Right atrium auricular region (tissue), 2 donors: ENCODE measurements at regions not wholly inside any gene's neighbourhood (a gene's known extent, or its start where the extent isn't known, plus 50 kb on each side); places are given as distances from the start of the nearest gene placed in this dataset.

Experiments used
- DNase-seq: peaks from one replicate; pipeline ENCODE4 v3.0.0-alpha.2; 2019; ENCODE audit warnings: low spot score
- H3K27ac ChIP-seq, 2 donors: fragments of 200-600 bp; sonication (generic); 1 replicate in 1 of 2; 2 replicates in 1 of 2; pipeline ENCODE4 v1.5.1; 2016 to 2019
- H3K27me3 ChIP-seq, 2 donors: fragments of 200-600 bp; sonication (generic); one replicate each; pipeline versions ENCODE4 v1.5.1 to v1.6.0; 2017 to 2019
- H3K36me3 ChIP-seq: fragments of 200-600 bp; sonication (generic); one replicate; pipeline ENCODE4 v1.5.1; 2016
- H3K4me1 ChIP-seq, 2 donors: fragments of 200-600 bp; sonication (generic); one replicate each; pipeline versions ENCODE4 v1.5.1 to v1.6.0; 2017 to 2019
- H3K4me3 ChIP-seq, 2 donors: fragments of 200-600 bp; sonication (generic); 1 replicate in 1 of 2; 2 replicates in 1 of 2; pipeline ENCODE4 v1.5.1; 2017 to 2019; ENCODE audit warnings: mild to moderate bottlenecking in 1 of 2, moderate library complexity in 1 of 2
- H3K9me3 ChIP-seq, 2 donors: fragments of 200-600 bp; sonication (generic); one replicate each; pipeline ENCODE4 v1.5.1; 2019
- CTCF ChIP-seq, 2 donors: fragments of 200-600 bp; sonication (generic); IDR thresholded peaks; one replicate each; pipeline ENCODE4 v1.5.1; 2019; ENCODE audit warnings: antibody characterized with exemption in 2 of 2

DNA sequence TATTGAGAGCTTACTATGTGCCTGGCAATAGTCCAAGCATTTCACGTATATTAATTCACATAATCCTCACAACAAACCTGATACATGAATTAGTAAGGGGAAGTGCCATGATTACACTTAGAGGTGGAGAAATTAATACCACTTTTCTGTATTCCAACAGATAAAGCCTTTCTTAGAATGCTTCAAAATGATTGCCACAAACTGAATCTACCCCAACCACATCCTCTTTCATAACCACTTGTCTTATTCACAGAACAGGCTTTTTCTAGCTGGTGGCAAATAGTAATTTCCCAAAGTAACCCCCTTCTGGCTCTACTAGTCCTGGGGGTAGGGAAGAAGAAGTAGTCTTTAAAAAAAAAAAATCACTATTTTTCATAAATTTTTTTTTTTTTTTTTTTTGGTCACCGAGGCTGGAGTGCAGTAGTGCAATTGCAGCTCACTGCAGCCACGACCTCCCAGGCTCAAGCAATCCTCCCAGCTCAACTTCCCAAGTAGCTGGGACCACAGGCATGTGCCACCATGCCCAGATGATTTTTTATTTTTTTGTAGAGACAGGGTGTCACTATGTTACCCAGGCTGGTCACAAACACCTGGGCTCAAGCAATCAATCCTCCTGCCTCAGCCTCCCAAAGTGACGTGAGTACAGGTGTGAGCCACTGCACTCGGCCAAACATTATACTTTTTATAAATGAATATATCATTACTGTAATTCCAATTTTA, 59.0 kb upstream of the ARID2 start:
- TF ChIP-seq CTCF (IDR thresholded peaks at IDR 0.05), result no peak
- Histone ChIP-seq H3K27me3 (no peaks in the 10 kb centered on the region), H3K4me1 (peaks cover 0 to 19% of the 10 kb centered on the region in 2 donors), H3K4me3 (no peak overlapping the region), H3K27ac (peak overlapping the region; percentile 14 to 83), H3K9me3 (no peaks in the 10 kb centered on the region), H3K36me3 (no peaks in the 10 kb centered on the region)
- DNase-seq, result no peak

DNA sequence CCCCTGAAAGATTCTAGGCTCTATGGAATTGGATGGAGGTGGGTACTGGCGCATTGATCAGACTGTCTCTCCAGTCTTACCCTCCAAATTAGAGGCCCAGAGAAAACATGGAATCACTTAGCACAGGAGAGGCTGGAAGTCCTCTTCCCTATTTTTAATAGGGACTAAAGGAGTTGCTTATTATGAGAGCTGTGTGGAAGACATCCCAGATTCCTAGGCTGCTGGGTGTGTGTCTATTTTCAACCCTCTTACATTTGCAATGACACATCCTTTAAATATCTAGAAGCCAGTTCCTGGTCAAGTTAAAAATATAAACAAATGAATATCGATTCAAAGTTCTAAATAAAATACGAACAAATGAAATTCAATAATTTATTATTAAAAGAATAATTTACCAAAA, 58.3 kb upstream of the ARID2 start:
- no peaks in the 10 kb centered on the region for H3K9me3 ChIP-seq
- H3K27me3 ChIP-seq, result no peaks in the 10 kb centered on the region
- peak overlapping the region; percentile 14 to 83 for H3K27ac ChIP-seq
- no peak for TF ChIP-seq CTCF (IDR thresholded peaks at IDR 0.05)
- no peak for DNase-seq
- H3K4me3 ChIP-seq, result no peak overlapping the region
- H3K4me1 ChIP-seq, result peaks cover 0 to 19% of the 10 kb centered on the region in 2 donors
- H3K36me3 ChIP-seq, result no peaks in the 10 kb centered on the region

DNA sequence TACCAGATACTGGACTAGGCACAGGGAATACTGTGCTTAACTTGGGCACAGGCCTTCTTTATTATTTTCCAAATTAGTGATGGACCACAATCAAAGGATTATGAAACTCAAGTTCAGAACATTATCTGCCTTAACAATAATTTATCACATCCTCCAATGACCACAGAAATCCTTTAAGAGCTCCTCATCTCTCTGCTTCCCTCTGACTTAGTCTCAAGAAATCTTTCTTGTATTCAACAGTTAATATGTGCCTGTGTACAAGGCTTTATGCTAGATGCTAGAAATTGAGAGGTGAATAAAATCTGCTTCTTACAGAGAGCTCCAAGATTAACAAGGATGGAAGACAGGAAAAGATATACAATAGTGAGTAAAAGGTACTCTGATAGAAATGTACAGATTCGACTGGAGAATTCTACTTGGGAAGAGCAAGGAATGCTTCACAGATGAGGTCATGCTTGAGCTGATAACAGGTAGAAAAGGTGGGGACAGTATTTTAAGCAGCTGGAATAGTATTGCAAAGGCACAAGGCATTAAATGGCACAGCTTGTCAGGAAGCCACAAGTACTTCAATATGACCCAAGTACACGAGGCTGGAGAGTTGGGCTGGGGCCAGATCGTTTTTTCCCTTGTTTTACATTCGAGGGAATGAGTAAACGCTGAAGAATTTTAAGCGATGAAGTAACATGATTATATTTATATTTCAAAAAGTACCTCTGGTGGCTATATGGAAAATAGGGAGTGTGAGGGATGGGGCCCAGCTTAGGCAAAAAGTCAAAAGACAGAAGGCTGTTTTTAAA, 55.1 kb upstream of the ARID2 start:
- TF ChIP-seq CTCF (IDR thresholded peaks at IDR 0.05), result no peak
- H3K9me3 ChIP-seq, result no peaks in the 10 kb centered on the region
- H3K4me1 ChIP-seq, result peaks cover 0 to 15% of the 10 kb centered on the region in 2 donors
- peak overlapping the region in 1 of 2 donors; percentile 46 for H3K27ac ChIP-seq
- no peak overlapping the region for H3K4me3 ChIP-seq
- H3K27me3 ChIP-seq, result no peaks in the 10 kb centered on the region
- no peaks in the 10 kb centered on the region for H3K36me3 ChIP-seq
- DNase-seq, result no peak

DNA sequence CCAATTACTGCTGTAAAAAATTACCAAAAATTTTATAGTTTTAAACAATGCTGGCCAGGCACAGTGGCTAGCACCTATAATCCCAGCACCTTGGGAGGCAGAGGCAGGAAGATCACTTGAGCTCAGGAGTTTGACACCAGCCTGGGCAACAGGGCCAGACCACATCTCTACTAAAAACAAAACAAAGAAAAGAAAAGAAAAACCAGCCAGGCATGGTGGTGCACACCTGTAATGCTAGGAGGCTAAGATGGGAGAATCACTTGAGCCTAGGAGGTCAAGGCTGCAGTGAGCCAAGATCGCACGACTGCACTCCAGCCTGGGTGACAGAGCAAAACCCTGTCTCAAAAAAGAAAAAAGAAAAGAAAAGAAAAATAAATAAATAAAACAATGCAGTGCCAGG, 54.0 kb upstream of the ARID2 start:
- Histone ChIP-seq H3K4me1 (peaks cover 0 to 15% of the 10 kb centered on the region in 2 donors), H3K27ac (no peak overlapping the region), H3K4me3 (no peak overlapping the region), H3K9me3 (no peaks in the 10 kb centered on the region), H3K36me3 (no peaks in the 10 kb centered on the region), H3K27me3 (no peaks in the 10 kb centered on the region)
- no peak for DNase-seq
- TF ChIP-seq CTCF (IDR thresholded peaks at IDR 0.05), result no peak
